GM12878 (cell line): ENCODE measurements at regions not wholly inside any gene's neighbourhood (a gene's known extent, or its start where the extent isn't known, plus 50 kb on each side); places are given as distances from the start of the nearest gene placed in this dataset.

Experiments used
- ATAC-seq: fragments of 200-7000 bp; cut with Tn5 transposase; 3 replicates; pipeline ENCODE4 v1.9.1; 2020; ENCODE audit warnings: mild to moderate bottlenecking, moderate library complexity
- BruUV-seq: library from RNA; stranded (reverse); fragments of 400-500 nt; replicated peaks from 2 replicates; lab custom pipeline; 2021; lab: Mats Ljungman, UMichigan
- CTCF ChIA-PET: fragments of 300-600 bp; sonication (Branson Sonifier 250); formaldehyde crosslinking; extraction: SDS; loops from one replicate; lab custom pipeline; 2021; ENCODE audit warnings: inconsistent platforms; lab: Yijun Ruan, JAX
- POLR2A ChIA-PET: fragments of 350-600 bp; formaldehyde crosslinking; extraction: SDS; loops from one replicate; lab custom pipeline; 2021; ENCODE audit warnings: inconsistent platforms; lab: Charles Lee
- RAD21 ChIA-PET: fragments of 300-600 bp; sonication (Branson Sonifier 250); formaldehyde crosslinking; loops from one replicate; lab custom pipeline; 2023; ENCODE audit warnings: antibody characterized with exemption; ENCODE audit not compliant: unreplicated experiment; lab: Charles Lee
- SMC1A ChIA-PET: fragments of 300-600 bp; sonication (Branson Sonifier 250); formaldehyde crosslinking; loops from one replicate; lab custom pipeline; 2023; ENCODE audit not compliant: unreplicated experiment, uncharacterized antibody; lab: Charles Lee
- DNase-seq: peaks from one replicate; pipeline ENCODE4 v3.0.0-alpha.2; 2011; ENCODE audit warnings: low read depth, low spot score
- FAIRE-seq: peaks from 3 replicates; lab custom pipeline; 2011; peaks lifted over from hg19 to GRCh38; lab: Jason Lieb, UNC
- H2AFZ ChIP-seq: 2 replicates; pipeline ENCODE4 v1.6.0; 2011; ENCODE audit warnings: low read depth, low read length, control low read depth; ENCODE audit not compliant: control insufficient read depth
- H3K27ac ChIP-seq: 2 replicates; pipeline ENCODE4 v1.5.1; 2011; ENCODE audit warnings: control low read depth; ENCODE audit not compliant: control insufficient read depth, insufficient read depth
- H3K27me3 ChIP-seq, 2 experiments: replicated peaks in 1 of 2; 2 replicates each; pipeline versions ENCODE4 v1.6.0 to v1.6.1; 2011; ENCODE audit warnings: low read length in 1 of 2; ENCODE audit not compliant: control insufficient read depth in 2 of 2, insufficient read depth in 2 of 2
- H3K36me3 ChIP-seq, 2 experiments: 2 replicates each; pipeline ENCODE4 v1.5.1; 2011; ENCODE audit warnings: low read length in 1 of 2; ENCODE audit not compliant: control insufficient read depth in 2 of 2, insufficient read depth in 2 of 2
- H3K4me1 ChIP-seq: 2 replicates; pipeline ENCODE4 v1.6.1; 2011; ENCODE audit warnings: mild to moderate bottlenecking, low read length, moderate library complexity, mixed read lengths; ENCODE audit not compliant: control insufficient read depth, insufficient read depth
- H3K4me2 ChIP-seq: 2 replicates; pipeline ENCODE4 v1.6.0; 2011; ENCODE audit warnings: control low read depth; ENCODE audit not compliant: control insufficient read depth, insufficient read depth
- H3K4me3 ChIP-seq: fragments of 200-600 bp; sonication (generic); 2 replicates; pipeline ENCODE4 v1.5.1; 2016
- H3K79me2 ChIP-seq: 2 replicates; pipeline ENCODE4 v1.6.0; 2011; ENCODE audit warnings: low read length; ENCODE audit not compliant: control insufficient read depth, insufficient read depth
- H3K9ac ChIP-seq: 2 replicates; pipeline ENCODE4 v1.8.0; 2011; ENCODE audit warnings: low read length, control low read depth, mixed read lengths; ENCODE audit not compliant: control insufficient read depth, insufficient read depth
- H3K9me3 ChIP-seq: replicated peaks from 3 replicates; pipeline ENCODE4 v1.5.1; 2011; ENCODE audit warnings: mild to moderate bottlenecking, low read length; ENCODE audit not compliant: control insufficient read depth, insufficient read depth
- H4K20me1 ChIP-seq: 2 replicates; pipeline ENCODE4 v1.6.0; 2011; ENCODE audit not compliant: control insufficient read depth, insufficient read depth
- BRCA1 ChIP-seq: IDR thresholded peaks from 2 replicates; pipeline ENCODE4 v1.6.1; 2011; ENCODE audit warnings: low read depth, low read length, improper control_type of control experiment
- CREB1 ChIP-seq: IDR thresholded peaks from 2 replicates; pipeline ENCODE4 v1.6.1; 2012; ENCODE audit warnings: low read depth, mild to moderate bottlenecking, inconsistent platforms
- EGR1 ChIP-seq, 2 experiments: IDR thresholded peaks; 1 replicate in 1 of 2; 2 replicates in 1 of 2; pipeline ENCODE4 v1.6.1; 2011 to 2012; ENCODE audit warnings: low read depth in 2 of 2, low read length in 2 of 2, borderline replicate concordance in 1 of 2, mild to moderate bottlenecking in 1 of 2, moderate library complexity in 1 of 2
- ETV6 ChIP-seq, 2 experiments: fragments of 450-650 bp in 1 of 2; IDR thresholded peaks in 1 of 2; conservative IDR thresholded peaks in 1 of 2; 2 replicates each; pipeline ENCODE4 v1.6.1; 2014; ENCODE audit warnings: antibody characterized with exemption in 1 of 2, borderline replicate concordance in 1 of 2, low read depth in 1 of 2, mild to moderate bottlenecking in 1 of 2, moderate library complexity in 1 of 2
- MYC ChIP-seq: IDR thresholded peaks from 2 replicates; pipeline ENCODE4 v1.6.1; 2011; ENCODE audit warnings: mild to moderate bottlenecking, low read length, moderate library complexity, inconsistent platforms; ENCODE audit not compliant: insufficient read depth, insufficient replicate concordance, insufficient read length, severe bottlenecking
- PAX5 ChIP-seq: IDR thresholded peaks from 2 replicates; pipeline ENCODE4 v1.6.1; 2011; ENCODE audit warnings: low read depth, low read length, borderline replicate concordance
- SRF ChIP-seq, 2 experiments: IDR thresholded peaks; 2 replicates each; pipeline ENCODE4 v1.6.1; 2011; ENCODE audit warnings: low read depth in 2 of 2, low read length in 2 of 2, mild to moderate bottlenecking in 1 of 2, moderate library complexity in 1 of 2
- ZNF217 ChIP-seq: fragments of 450-650 bp; IDR thresholded peaks from 2 replicates; pipeline ENCODE4 v1.6.1; 2017; ENCODE audit warnings: antibody characterized with exemption, mild to moderate bottlenecking
- WGBS: methylation state at CpG from one replicate; pipeline ENCODE4 v1.1.6; 2016; ENCODE audit warnings: low lambda C conversion rate; ENCODE audit not compliant: insufficient replicate concordance, insufficient coverage; ENCODE audit errors: missing lambda C conversion rate; 5-methylcytosine and 5-hydroxymethylcytosine counted together
- in situ Hi-C: fragments of 300-500 bp; cut with MboI; formaldehyde crosslinking; loops from 9 replicates; pipeline ENCODE4 v1.14.3; 2018; ENCODE audit warnings: mixed read lengths
- intact Hi-C: fragments of 100-400 bp; cut with micrococcal nuclease; formaldehyde crosslinking; loops from one replicate; pipeline ENCODE4 v1.14.2; 2022; ENCODE audit not compliant: unreplicated experiment
- TF ChIP-seq, protein P1 (sequence below): IDR thresholded peaks from 2 replicates; pipeline ENCODE4 v1.6.1; 2012; ENCODE audit warnings: low read length, inconsistent platforms
- TF ChIP-seq, protein P2 (sequence below): IDR thresholded peaks from 2 replicates; pipeline ENCODE4 v1.6.1; 2011; ENCODE audit warnings: low read depth, mild to moderate bottlenecking, low read length, moderate library complexity, borderline replicate concordance; ENCODE audit errors: extremely low read depth

DNA sequence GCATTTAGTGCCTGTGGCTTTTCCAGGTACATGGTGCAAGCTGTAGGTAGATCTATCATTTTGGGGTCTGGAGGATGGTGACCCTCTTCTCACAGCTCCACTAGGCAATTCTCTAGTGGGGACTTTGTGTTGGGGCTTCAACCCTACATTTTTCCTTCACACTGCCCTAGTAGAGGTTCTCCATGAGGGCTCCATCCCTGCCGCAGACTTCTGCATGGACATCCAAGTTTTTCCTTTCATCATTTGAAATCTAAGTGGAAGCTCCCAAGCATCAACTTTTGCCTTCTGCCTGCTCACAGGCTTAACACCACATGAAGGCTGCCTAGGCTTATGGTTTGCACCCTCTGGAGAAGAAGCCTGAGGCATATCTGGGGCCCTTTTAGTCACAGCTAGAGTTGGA lies 492.7 kb downstream of the PIK3C3 start (continued):
- TF ChIP-seq, protein P1, sequence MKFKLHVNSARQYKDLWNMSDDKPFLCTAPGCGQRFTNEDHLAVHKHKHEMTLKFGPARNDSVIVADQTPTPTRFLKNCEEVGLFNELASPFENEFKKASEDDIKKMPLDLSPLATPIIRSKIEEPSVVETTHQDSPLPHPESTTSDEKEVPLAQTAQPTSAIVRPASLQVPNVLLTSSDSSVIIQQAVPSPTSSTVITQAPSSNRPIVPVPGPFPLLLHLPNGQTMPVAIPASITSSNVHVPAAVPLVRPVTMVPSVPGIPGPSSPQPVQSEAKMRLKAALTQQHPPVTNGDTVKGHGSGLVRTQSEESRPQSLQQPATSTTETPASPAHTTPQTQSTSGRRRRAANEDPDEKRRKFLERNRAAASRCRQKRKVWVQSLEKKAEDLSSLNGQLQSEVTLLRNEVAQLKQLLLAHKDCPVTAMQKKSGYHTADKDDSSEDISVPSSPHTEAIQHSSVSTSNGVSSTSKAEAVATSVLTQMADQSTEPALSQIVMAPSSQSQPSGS: no peak
- TF ChIP-seq SRF (IDR thresholded peaks at IDR 0.05; ENCODE audit: low read depth in 2 of 2, low read length in 2 of 2) (no peak), BRCA1 (no peak)
- TF ChIP-seq, protein P2, sequence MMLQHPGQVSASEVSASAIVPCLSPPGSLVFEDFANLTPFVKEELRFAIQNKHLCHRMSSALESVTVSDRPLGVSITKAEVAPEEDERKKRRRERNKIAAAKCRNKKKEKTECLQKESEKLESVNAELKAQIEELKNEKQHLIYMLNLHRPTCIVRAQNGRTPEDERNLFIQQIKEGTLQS: no peak
- TF ChIP-seq, all 136 proteins: peak for 0

DNA sequence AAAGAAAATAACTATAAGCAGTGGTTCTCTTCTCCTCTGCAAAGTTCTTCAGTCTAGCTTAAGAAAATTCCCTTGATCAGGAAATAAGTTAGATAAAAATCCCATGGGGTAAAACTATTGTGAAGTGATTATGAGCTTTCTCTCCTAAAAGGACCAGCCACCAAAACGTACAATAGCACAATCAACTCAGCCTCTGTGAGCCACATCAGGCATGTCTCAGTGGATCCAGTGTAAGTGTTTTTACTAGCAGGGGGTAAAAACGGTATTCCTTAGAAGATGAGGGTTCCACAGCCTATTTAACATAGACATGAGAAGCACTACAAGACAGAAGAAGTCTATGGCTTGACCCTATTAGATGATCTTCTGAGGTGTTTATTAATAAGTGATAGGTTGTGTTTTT lies 503.2 kb downstream of the PIK3C3 start:
- no peaks in the 10 kb centered on the region for H3K4me1 ChIP-seq
- H3K27me3 ChIP-seq: no peaks in the 10 kb centered on the region; a peak in 1 of 4 replicates
- SMC1A ChIA-PET: no interaction called here
- RAD21 ChIA-PET: no interaction called here
- no TSS peak for BruUV-seq
- no peak for ATAC-seq
- no peak overlapping the region for H3K27ac ChIP-seq
- TF ChIP-seq PAX5 (no peak), EGR1 (IDR thresholded peaks at IDR 0.05; ENCODE audit: borderline replicate concordance in 1 of 2, low read depth in 2 of 2, low read length in 2 of 2) (no peak), MYC (no peak), ZNF217 (no peak), CREB1 (no peak), ETV6 (conservative IDR thresholded peaks at IDR 0.05 in 1 of 2, IDR thresholded peaks at IDR 0.05 in 1 of 2; ENCODE audit: borderline replicate concordance in 1 of 2, low read depth in 1 of 2) (no peak)
- H3K9ac ChIP-seq: no peak overlapping the region
- in situ Hi-C loops (no loop called here), intact Hi-C loops (no loop called here)
- no peak overlapping the region for H2AFZ ChIP-seq
- H3K4me3 ChIP-seq: no peak overlapping the region
- H3K4me2 ChIP-seq: no peak overlapping the region
- no peaks in the 10 kb centered on the region for H3K9me3 ChIP-seq
- no peak for FAIRE-seq
- 0% methylated on average over 2 of the region's 2 CpGs for WGBS
- no peaks in the 10 kb centered on the region for H3K79me2 ChIP-seq
- H4K20me1 ChIP-seq: no peaks in the 10 kb centered on the region
- no peaks in the 10 kb centered on the region for H3K36me3 ChIP-seq
- DNase-seq: no peak
- POLR2A ChIA-PET: no interaction called here
- CTCF ChIA-PET: no interaction called here
